Parathyroid adenoma (tissue), 2 donors: ENCODE measurements at regions not wholly inside any gene's neighbourhood (a gene's known extent, or its start where the extent isn't known, plus 50 kb on each side); places are given as distances from the start of the nearest gene placed in this dataset.
"Not testable (repeated sequence)": the region's sequence is repeated elsewhere in the genome, so short reads cannot be mapped to it uniquely, and the experiment has no call there.

ENCODE experiments used
- H2AFZ ChIP-seq: fragments of 300-600 bp; sonication (generic); one replicate; pipeline ENCODE4 v1.7.0; 2017; ENCODE audit warnings: antibody characterized with exemption, mild to moderate bottlenecking
- H3K27ac ChIP-seq: fragments of 300-600 bp; sonication (generic); one replicate; pipeline ENCODE4 v1.7.0; 2017
- H3K27me3 ChIP-seq: fragments of 300-600 bp; sonication (generic); one replicate; pipeline ENCODE4 v1.7.0; 2017; ENCODE audit warnings: low read length; ENCODE audit not compliant: control insufficient read depth, insufficient read depth
- H3K36me3 ChIP-seq: fragments of 300-600 bp; sonication (generic); one replicate; pipeline ENCODE4 v1.7.0; 2017; ENCODE audit warnings: low read length; ENCODE audit not compliant: control insufficient read depth, insufficient read depth
- H3K4me1 ChIP-seq: fragments of 300-600 bp; sonication (generic); one replicate; pipeline ENCODE4 v1.7.0; 2017; ENCODE audit warnings: control low read depth
- H3K4me2 ChIP-seq: fragments of 300-600 bp; sonication (generic); one replicate; pipeline ENCODE4 v1.7.0; 2017; ENCODE audit warnings: low read length
- H3K4me3 ChIP-seq: fragments of 300-600 bp; sonication (generic); one replicate; pipeline ENCODE4 v1.7.0; 2017; ENCODE audit warnings: low read depth, low read length
- H3K79me2 ChIP-seq: fragments of 300-600 bp; sonication (generic); one replicate; pipeline ENCODE4 v1.7.0; 2017; ENCODE audit warnings: control low read depth
- H3K9ac ChIP-seq: fragments of 300-600 bp; sonication (generic); one replicate; pipeline ENCODE4 v1.7.0; 2017; ENCODE audit warnings: mild to moderate bottlenecking
- H3K9me3 ChIP-seq: fragments of 300-600 bp; sonication (generic); one replicate; pipeline ENCODE4 v1.7.0; 2017; ENCODE audit warnings: low read length; ENCODE audit not compliant: control insufficient read depth
- TF ChIP-seq, protein P1 (sequence below): fragments of 300-600 bp; sonication (generic); IDR thresholded peaks from one replicate; pipeline ENCODE4 v1.7.0; 2017; ENCODE audit warnings: antibody characterized with exemption, mild to moderate bottlenecking
- donor health status: primary hyperparathyroidism.

DNA sequence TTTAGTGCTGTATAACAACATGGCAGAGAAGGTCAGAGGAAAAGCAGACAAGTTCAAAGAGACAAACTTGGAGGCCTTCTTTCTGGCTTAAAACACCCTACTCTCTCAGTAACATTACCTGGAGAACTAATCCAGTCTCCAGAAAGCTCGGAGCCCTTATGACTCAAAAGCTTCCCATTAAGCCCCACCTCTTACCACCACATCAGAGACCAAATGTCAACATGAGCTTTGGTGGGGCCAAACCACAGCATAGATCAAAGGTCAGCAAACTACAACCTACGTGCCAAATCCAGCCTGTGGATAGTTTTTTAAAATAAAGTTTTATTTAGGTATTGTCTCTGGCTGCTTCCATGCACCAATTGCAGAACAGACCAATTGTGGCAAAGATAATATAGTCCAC is 589.9 kb downstream of the DNAH5 start:
- Histone ChIP-seq H3K9me3 (no peaks in the 10 kb centered on the region), H3K4me1 (no peaks in the 10 kb centered on the region), H3K36me3 (no peaks in the 10 kb centered on the region), H2AFZ (no peak overlapping the region), H3K27me3 (no peaks in the 10 kb centered on the region), H3K9ac (no peak overlapping the region), H3K79me2 (no peaks in the 10 kb centered on the region), H3K27ac (no peak overlapping the region), H3K4me2 (no peak overlapping the region), H3K4me3 (no peak overlapping the region)
- TF ChIP-seq, protein P1, sequence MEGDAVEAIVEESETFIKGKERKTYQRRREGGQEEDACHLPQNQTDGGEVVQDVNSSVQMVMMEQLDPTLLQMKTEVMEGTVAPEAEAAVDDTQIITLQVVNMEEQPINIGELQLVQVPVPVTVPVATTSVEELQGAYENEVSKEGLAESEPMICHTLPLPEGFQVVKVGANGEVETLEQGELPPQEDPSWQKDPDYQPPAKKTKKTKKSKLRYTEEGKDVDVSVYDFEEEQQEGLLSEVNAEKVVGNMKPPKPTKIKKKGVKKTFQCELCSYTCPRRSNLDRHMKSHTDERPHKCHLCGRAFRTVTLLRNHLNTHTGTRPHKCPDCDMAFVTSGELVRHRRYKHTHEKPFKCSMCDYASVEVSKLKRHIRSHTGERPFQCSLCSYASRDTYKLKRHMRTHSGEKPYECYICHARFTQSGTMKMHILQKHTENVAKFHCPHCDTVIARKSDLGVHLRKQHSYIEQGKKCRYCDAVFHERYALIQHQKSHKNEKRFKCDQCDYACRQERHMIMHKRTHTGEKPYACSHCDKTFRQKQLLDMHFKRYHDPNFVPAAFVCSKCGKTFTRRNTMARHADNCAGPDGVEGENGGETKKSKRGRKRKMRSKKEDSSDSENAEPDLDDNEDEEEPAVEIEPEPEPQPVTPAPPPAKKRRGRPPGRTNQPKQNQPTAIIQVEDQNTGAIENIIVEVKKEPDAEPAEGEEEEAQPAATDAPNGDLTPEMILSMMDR: no peak

DNA sequence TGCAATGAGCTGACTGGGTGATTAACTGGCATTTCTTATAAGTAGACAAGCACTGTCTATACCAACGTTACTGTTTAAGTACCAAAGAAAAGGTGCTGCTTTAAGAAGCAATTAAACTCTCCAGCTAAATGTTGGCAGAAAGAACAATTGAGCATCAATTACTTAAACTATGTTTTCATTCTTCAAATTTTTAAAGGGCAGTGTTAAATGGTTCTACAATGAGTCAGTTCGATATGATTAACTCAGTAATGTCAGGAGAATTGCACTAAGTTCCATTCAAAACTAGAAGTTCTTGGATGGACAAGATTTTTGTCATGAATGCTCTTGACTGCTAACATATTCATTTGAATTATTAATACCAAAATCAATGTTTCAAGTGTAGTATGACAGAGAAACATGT is 593.7 kb downstream of the DNAH5 start:
- no peak overlapping the region for H3K9ac ChIP-seq
- no peaks in the 10 kb centered on the region for H3K36me3 ChIP-seq
- H3K4me1 ChIP-seq: no peaks in the 10 kb centered on the region
- no peak overlapping the region for H3K4me2 ChIP-seq
- TF ChIP-seq, protein P1: no peak
- H3K27ac ChIP-seq: no peak overlapping the region
- H3K27me3 ChIP-seq: no peaks in the 10 kb centered on the region
- no peaks in the 10 kb centered on the region for H3K79me2 ChIP-seq
- no peak overlapping the region for H2AFZ ChIP-seq
- H3K9me3 ChIP-seq: no peaks in the 10 kb centered on the region
- no peak overlapping the region for H3K4me3 ChIP-seq

DNA sequence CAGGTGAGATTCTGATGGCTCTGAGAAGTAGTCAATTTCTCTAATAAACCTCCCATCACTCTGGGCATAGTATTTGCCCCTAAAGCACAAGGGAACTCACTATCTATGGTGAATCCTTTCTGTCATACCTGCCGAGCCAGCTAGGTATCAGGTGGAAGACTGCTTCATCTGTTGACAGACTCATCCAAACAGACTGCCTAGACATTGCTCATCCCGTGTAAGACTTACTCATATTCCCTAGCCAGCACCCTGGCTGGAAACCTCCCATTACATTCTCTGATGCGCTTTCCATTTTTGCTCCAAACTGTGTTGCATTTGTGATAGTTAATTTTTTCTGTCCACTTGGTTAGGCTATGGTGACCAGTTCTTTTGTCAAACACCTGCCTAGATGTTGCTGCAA is 595.9 kb downstream of the DNAH5 start:
- no peaks in the 10 kb centered on the region for H3K9me3 ChIP-seq
- no peak overlapping the region for H3K4me2 ChIP-seq
- H3K9ac ChIP-seq: no peak overlapping the region
- H3K27ac ChIP-seq: no peak overlapping the region
- H2AFZ ChIP-seq: no peak overlapping the region
- TF ChIP-seq, protein P1: no peak
- H3K4me3 ChIP-seq: no peak overlapping the region
- H3K36me3 ChIP-seq: no peaks in the 10 kb centered on the region
- H3K27me3 ChIP-seq: no peaks in the 10 kb centered on the region
- H3K4me1 ChIP-seq: no peaks in the 10 kb centered on the region
- H3K79me2 ChIP-seq: no peaks in the 10 kb centered on the region

DNA sequence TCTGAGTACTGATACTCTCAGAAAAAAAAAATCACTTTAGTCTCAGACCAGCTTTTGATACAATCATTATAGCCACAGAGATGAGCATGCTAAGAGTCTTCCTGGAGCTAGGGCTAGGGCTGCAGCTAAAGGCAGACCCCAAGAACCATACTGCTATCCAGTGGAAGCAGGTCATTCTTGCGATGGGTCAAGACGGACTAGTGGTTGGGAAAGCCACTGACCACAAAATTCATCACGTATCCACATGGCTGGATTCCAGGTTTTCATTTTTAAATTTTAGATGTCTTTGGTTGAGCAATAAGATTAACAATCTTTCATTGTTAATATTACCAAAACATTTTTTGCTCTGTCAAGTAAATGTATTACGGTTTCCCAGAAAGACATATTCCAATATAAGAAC is 598.1 kb downstream of the DNAH5 start:
- no peak overlapping the region for H2AFZ ChIP-seq
- TF ChIP-seq, protein P1: no peak
- H3K4me2 ChIP-seq: no peak overlapping the region
- H3K4me3 ChIP-seq: no peak overlapping the region
- no peaks in the 10 kb centered on the region for H3K4me1 ChIP-seq
- H3K9ac ChIP-seq: no peak overlapping the region
- H3K79me2 ChIP-seq: no peaks in the 10 kb centered on the region
- H3K9me3 ChIP-seq: no peaks in the 10 kb centered on the region
- no peak overlapping the region for H3K27ac ChIP-seq
- no peaks in the 10 kb centered on the region for H3K36me3 ChIP-seq
- H3K27me3 ChIP-seq: no peaks in the 10 kb centered on the region

GRCh38 chr5:13339093-13339492 is 605.4 kb downstream of the DNAH5 start:
- no peaks in the 10 kb centered on the region for H3K9me3 ChIP-seq
- no peaks in the 10 kb centered on the region for H3K4me1 ChIP-seq
- no peaks in the 10 kb centered on the region for H3K27me3 ChIP-seq
- no peaks in the 10 kb centered on the region for H3K36me3 ChIP-seq
- no peak overlapping the region for H2AFZ ChIP-seq
- H3K27ac ChIP-seq: no peak overlapping the region
- no peaks in the 10 kb centered on the region for H3K79me2 ChIP-seq
- TF ChIP-seq, protein P1: no peak
- H3K4me3 ChIP-seq: no peak overlapping the region
- H3K4me2 ChIP-seq: no peak overlapping the region
- H3K9ac ChIP-seq: no peak overlapping the region

DNA sequence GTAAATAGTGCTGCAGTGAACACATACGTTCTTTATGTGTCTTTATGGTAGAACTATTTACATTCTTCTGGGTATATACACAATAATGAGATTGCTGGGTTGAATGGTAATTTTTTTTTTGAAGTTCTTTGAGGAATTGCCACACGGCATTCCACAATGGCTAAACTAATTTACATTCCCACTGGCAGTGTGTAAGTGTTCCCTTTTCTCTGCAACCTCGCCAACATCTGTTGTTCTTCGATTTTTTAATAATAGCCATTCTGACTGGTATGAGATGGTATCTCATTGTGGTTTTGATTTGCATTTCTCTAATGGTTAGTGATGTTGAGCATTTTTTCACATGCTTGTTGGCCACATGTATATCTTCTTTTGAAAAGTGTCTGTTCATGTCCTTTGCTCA is 609.5 kb downstream of the DNAH5 start:
- not testable (repeated sequence) for H3K4me2 ChIP-seq, H2AFZ ChIP-seq, H3K4me1 ChIP-seq, H3K27me3 ChIP-seq, H3K36me3 ChIP-seq, H3K9ac ChIP-seq, H3K27ac ChIP-seq, H3K79me2 ChIP-seq, H3K9me3 ChIP-seq, H3K4me3 ChIP-seq
